ENCODE measurements at regions not wholly inside any gene's neighbourhood (a gene's known extent, or its start where the extent isn't known, plus 50 kb on each side); places are given as distances from the start of the nearest gene placed in this dataset.

DNA sequence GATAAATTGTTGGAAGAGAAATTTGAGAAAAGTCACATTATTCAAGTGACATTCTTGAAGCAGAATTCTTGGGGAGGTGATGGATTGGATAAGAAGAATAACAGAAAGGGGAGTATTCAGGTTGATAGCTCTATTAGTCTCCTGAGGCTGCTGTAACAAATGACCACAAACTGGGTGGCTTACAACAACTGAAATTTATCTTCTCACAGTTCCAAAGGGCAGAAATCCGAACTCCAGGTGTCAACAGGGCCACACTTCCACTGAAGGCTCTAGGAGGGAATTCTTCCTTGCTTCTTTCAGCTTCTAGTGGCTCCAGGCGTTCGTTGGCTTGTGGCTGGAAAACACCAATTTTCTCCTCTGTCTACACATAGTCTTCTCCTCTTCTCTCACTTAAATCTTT is 99.8 kb downstream of the TES start:
- no peak for DNase-seq (ENCODE audit: extremely low read depth in 1 of 4, low spot score in 3 of 4)
- POLR2A ChIA-PET = interaction anchor here (1.2 to 1.8 kb wide), 2 partner anchors 9 to 29 kb away, joined by 3 read pairs; no protein-coding TSS in a partner anchor
- H2AFZ ChIP-seq (ENCODE audit: low read depth, low read length) = no peak overlapping the region

DNA sequence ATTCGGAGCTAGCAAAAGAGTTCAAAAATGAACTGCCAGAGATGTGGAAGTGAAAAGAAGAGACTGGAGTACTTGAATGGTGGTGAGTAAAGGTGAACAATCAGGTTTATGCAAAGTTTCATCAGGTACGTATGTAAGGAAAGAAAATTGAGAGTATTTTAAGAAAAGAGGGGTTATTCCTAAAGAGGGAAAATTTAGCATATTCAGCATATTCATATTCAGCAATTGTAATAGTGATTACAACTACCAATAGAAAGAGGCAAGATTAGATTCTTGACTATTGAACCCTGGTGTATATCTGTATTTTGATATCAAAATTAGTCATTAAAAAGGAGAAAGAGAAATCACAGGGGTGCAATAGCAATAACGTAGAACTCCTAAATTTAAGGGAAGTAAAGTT is 100.9 kb downstream of the TES start:
- CTCF ChIA-PET (ENCODE audit: low intra/inter-chr PET ratio) = no interaction called here

More for the DNA sequence above, 99.8 kb downstream of the TES start:
- H3K9ac ChIP-seq (ENCODE audit: insufficient read depth in 1 of 2, low read depth in 2 of 2, low read length in 2 of 2) = no peak overlapping the region
- no peaks in the 10 kb centered on the region for H3K79me2 ChIP-seq (ENCODE audit: control insufficient read depth, insufficient read depth, low read length)
- H3K4me2 ChIP-seq (ENCODE audit: insufficient read depth, low read length) = no peak overlapping the region
- H3K36me3 ChIP-seq (ENCODE audit: control insufficient read depth, insufficient read depth, low read length) = no peaks in the 10 kb centered on the region
- no peaks in the 10 kb centered on the region for H3K4me1 ChIP-seq (replicated peaks in 1 of 2; ENCODE audit: control insufficient read depth in 2 of 2, insufficient read depth in 2 of 2, low read length in 2 of 2)
- H3K4me3 ChIP-seq = no peak overlapping the region
- no TSS peak for BruUV-seq (replicated peaks)
- H4K20me1 ChIP-seq (replicated peaks; ENCODE audit: control insufficient read depth, insufficient read depth, low read length) = no peaks in the 10 kb centered on the region
- in situ Hi-C loops (cut with MboI) (no loop called here), intact Hi-C loops (cut with micrococcal nuclease) (no loop called here)
- CTCF ChIA-PET (ENCODE audit: low intra/inter-chr PET ratio) = no interaction called here
- no peaks in the 10 kb centered on the region for H3K9me3 ChIP-seq (replicated peaks; ENCODE audit: control insufficient read depth, insufficient read depth, low read depth, low read length)
- TF ChIP-seq CREBBP (IDR thresholded peaks at IDR 0.05; ENCODE audit: low read depth, low read length) (no peak), BCL6 (CRISPR knock-in tag; IDR thresholded peaks at IDR 0.05) (no peak), SIRT6 (IDR thresholded peaks at IDR 0.05; ENCODE audit: low read depth, low read length) (no peak)
- no peak overlapping the region for H3K27ac ChIP-seq (ENCODE audit: extremely low read depth, low read depth, low read length)
- no peaks in the 10 kb centered on the region for H3K9me1 ChIP-seq (ENCODE audit: control insufficient read depth, insufficient read depth, low read length)
- ATAC-seq = no peak
- H3K27me3 ChIP-seq (ENCODE audit: control insufficient read depth in 2 of 2, insufficient read depth in 2 of 2, low read length in 2 of 2) = peaks cover 1 to 4% of the 10 kb centered on the region in 2 experiments; a peak in 3 of 5 replicates
- no peak for FAIRE-seq
- 0% methylated on average over 3 of the region's 3 CpGs for WGBS (ENCODE audit: insufficient coverage, low coverage, missing lambda C conversion rate)

More for the DNA sequence above, 100.9 kb downstream of the TES start:
- Histone ChIP-seq H3K4me1 (replicated peaks in 1 of 2; ENCODE audit: control insufficient read depth in 2 of 2, insufficient read depth in 2 of 2, low read length in 2 of 2) (no peaks in the 10 kb centered on the region), H3K9me1 (ENCODE audit: control insufficient read depth, insufficient read depth, low read length) (no peaks in the 10 kb centered on the region), H3K9me3 (replicated peaks; ENCODE audit: control insufficient read depth, insufficient read depth, low read depth, low read length) (no peaks in the 10 kb centered on the region), H3K4me2 (ENCODE audit: insufficient read depth, low read length) (no peak overlapping the region), H3K9ac (ENCODE audit: insufficient read depth in 1 of 2, low read depth in 2 of 2, low read length in 2 of 2) (no peak overlapping the region), H2AFZ (ENCODE audit: low read depth, low read length) (no peak overlapping the region), H3K36me3 (ENCODE audit: control insufficient read depth, insufficient read depth, low read length) (no peaks in the 10 kb centered on the region), H3K4me3 (no peak overlapping the region), H3K27me3 (ENCODE audit: control insufficient read depth in 2 of 2, insufficient read depth in 2 of 2, low read length in 2 of 2) (peaks cover 5 to 7% of the 10 kb centered on the region in 2 experiments; a peak in 3 of 5 replicates), H4K20me1 (replicated peaks; ENCODE audit: control insufficient read depth, insufficient read depth, low read length) (no peaks in the 10 kb centered on the region), H3K79me2 (ENCODE audit: control insufficient read depth, insufficient read depth, low read length) (no peaks in the 10 kb centered on the region), H3K27ac (ENCODE audit: extremely low read depth, low read depth, low read length) (no peak overlapping the region)
- POLR2A ChIA-PET = interaction anchor here (1.8 kb wide), 1 partner anchor 8 kb away, joined by 3 read pairs; no protein-coding TSS in a partner anchor
- intact Hi-C loops (cut with micrococcal nuclease) = no loop called here
- BruUV-seq (replicated peaks) = no TSS peak
- ATAC-seq (no peak), FAIRE-seq (no peak), DNase-seq (ENCODE audit: extremely low read depth in 1 of 4, low spot score in 3 of 4) (no peak)
- TF ChIP-seq MAFF (IDR thresholded peaks at IDR 0.05; ENCODE audit: low read length) (peak; percentile 73; the same call in 1 of the 2 replicates), SMAD3 (CRISPR knock-in tag; conservative IDR thresholded peaks at IDR 0.05) (no peak), MAFK (IDR thresholded peaks at IDR 0.05; ENCODE audit: low read length) (peak; percentile 62), ZNF316 (IDR thresholded peaks at IDR 0.05) (peak; percentile 94), ZNF134 (CRISPR knock-in tag; conservative IDR thresholded peaks at IDR 0.05) (no peak), C11orf30 (IDR thresholded peaks at IDR 0.05; ENCODE audit: low read depth) (peak; percentile 85), TCF3 (CRISPR knock-in tag; IDR thresholded peaks at IDR 0.05) (no peak), CBFA2T2 (conservative IDR thresholded peaks at IDR 0.05) (no peak), NFRKB (IDR thresholded peaks at IDR 0.05; ENCODE audit: low read depth) (no peak), NELFE (IDR thresholded peaks at IDR 0.05; ENCODE audit: insufficient read depth, insufficient read length) (no peak), TEAD2 (tag; IDR thresholded peaks at IDR 0.05) (no peak), MAFG (tag; conservative IDR thresholded peaks at IDR 0.05) (peak; percentile 84), ATF7 (IDR thresholded peaks at IDR 0.05) (no peak)
- TF ChIP-seq, protein P1, sequence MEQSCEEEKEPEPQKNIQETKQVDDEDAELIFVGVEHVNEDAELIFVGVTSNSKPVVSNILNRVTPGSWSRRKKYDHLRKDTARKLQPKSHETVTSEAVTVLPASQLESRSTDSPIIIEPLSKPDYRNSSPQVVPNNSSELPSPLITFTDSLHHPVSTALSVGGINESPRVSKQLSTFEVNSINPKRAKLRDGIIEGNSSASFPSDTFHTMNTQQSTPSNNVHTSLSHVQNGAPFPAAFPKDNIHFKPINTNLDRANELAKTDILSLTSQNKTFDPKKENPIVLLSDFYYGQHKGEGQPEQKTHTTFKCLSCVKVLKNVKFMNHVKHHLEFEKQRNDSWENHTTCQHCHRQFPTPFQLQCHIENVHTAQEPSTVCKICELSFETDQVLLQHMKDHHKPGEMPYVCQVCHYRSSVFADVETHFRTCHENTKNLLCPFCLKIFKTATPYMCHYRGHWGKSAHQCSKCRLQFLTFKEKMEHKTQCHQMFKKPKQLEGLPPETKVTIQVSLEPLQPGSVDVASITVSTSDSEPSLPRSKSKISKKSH (CRISPR knock-in tag; IDR thresholded peaks at IDR 0.05) = no peak
- 0% methylated on average over 3 of the region's 3 CpGs for WGBS (ENCODE audit: insufficient coverage, low coverage, missing lambda C conversion rate)
- in situ Hi-C loops (cut with MboI) = no loop called here

Measured in K562 (cell line).